LNCaP clone FGC (cell line): ENCODE measurements at regions not wholly inside any gene's neighbourhood (a gene's known extent, or its start where the extent isn't known, plus 50 kb on each side); places are given as distances from the start of the nearest gene placed in this dataset.

Source experiments
- DNase-seq: peaks from one replicate; pipeline ENCODE4 v3.0.0-alpha.2; 2011; ENCODE audit warnings: low read depth
- H3K4me3 ChIP-seq: 2 replicates; pipeline ENCODE4 v1.5.1; 2011; ENCODE audit warnings: mild to moderate bottlenecking, low read depth, low read length, control low read depth
- CTCF ChIP-seq: IDR thresholded peaks from 2 replicates; pipeline ENCODE4 v1.5.1; 2012; ENCODE audit warnings: mild to moderate bottlenecking; ENCODE audit not compliant: control insufficient read depth, insufficient read depth; ENCODE audit errors: extremely low read depth

GRCh38 chr12:113524495-113524894, 52.8 kb upstream of the LHX5 start:
- H3K4me3 ChIP-seq = no peak overlapping the region
- no peak for TF ChIP-seq CTCF
- no peak for DNase-seq

- DNase-seq = no peak
- H3K4me3 ChIP-seq = no peak overlapping the region
- TF ChIP-seq CTCF = no peak
Measured at GRCh38 chr12:113521708-113522107, 50.0 kb upstream of the LHX5 start.
